ENCODE measurements at regions not wholly inside any gene's neighbourhood (a gene's known extent, or its start where the extent isn't known, plus 50 kb on each side); places are given as distances from the start of the nearest gene placed in this dataset.
"Not testable (repeated sequence)": the region's sequence is repeated elsewhere in the genome, so short reads cannot be mapped to it uniquely, and the experiment has no call there.

- DNase-seq = no peak
Observed at GRCh38 chr4:162938738-162939485, 227.8 kb downstream of the NAF1 start.

GRCh38 chr4:162935214-162935613 is 231.5 kb downstream of the NAF1 start:
- DNase-seq = no peak

- no peak for DNase-seq
Observed at GRCh38 chr4:162931286-162931685, 235.4 kb downstream of the NAF1 start.

GRCh38 chr4:162921178-162921785 is 245.4 kb downstream of the NAF1 start:
- DNase-seq = no peak

- DNase-seq = no peak
Observed at GRCh38 chr4:162920649-162921048, 246.0 kb downstream of the NAF1 start.

GRCh38 chr4:162912482-162912881 is 254.2 kb downstream of the NAF1 start:
- no peak for DNase-seq

GRCh38 chr4:162911349-162911748 is 255.3 kb downstream of the NAF1 start:
- DNase-seq = no peak

- no peak for DNase-seq
Observed at GRCh38 chr4:162909952-162910351, 256.7 kb downstream of the NAF1 start.

- DNase-seq = no peak
Observed at GRCh38 chr4:162894387-162894786, 272.3 kb downstream of the NAF1 start.

- no peak for DNase-seq
Observed at GRCh38 chr4:162891788-162892707, 274.6 kb downstream of the NAF1 start.

- DNase-seq = no peak
Observed at GRCh38 chr4:162878096-162878495, 288.6 kb downstream of the NAF1 start.

- DNase-seq = no peak
Observed at GRCh38 chr4:162874748-162875147, 291.9 kb downstream of the NAF1 start.

- no peak for DNase-seq
Observed at GRCh38 chr4:162871990-162872389, 294.7 kb downstream of the NAF1 start.

GRCh38 chr4:162869157-162869556 is 297.5 kb downstream of the NAF1 start:
- no peak for DNase-seq

GRCh38 chr4:162866565-162866964 is 300.1 kb downstream of the NAF1 start:
- no peak for DNase-seq

GRCh38 chr4:162865102-162865501 is 301.6 kb downstream of the NAF1 start:
- no peak for DNase-seq

GRCh38 chr4:162853788-162854187 is 312.9 kb downstream of the NAF1 start:
- DNase-seq = no peak

- no peak for DNase-seq
Observed at GRCh38 chr4:162852642-162853041, 314.0 kb downstream of the NAF1 start.

GRCh38 chr4:162851241-162851758 is 315.4 kb downstream of the NAF1 start:
- DNase-seq = not testable (repeated sequence)

- no peak for DNase-seq
Observed at GRCh38 chr4:162849937-162850336, 316.8 kb downstream of the NAF1 start.

GRCh38 chr4:162847945-162848549 is 318.6 kb downstream of the NAF1 start:
- no peak for DNase-seq

- no peak for DNase-seq
Observed at GRCh38 chr4:162841753-162842152, 324.9 kb downstream of the NAF1 start.

- no peak for DNase-seq
Observed at GRCh38 chr4:162839814-162840213, 326.9 kb downstream of the NAF1 start.

All from EL (cell line).